ENCODE measurements at regions not wholly inside any gene's neighbourhood (a gene's known extent, or its start where the extent isn't known, plus 50 kb on each side); places are given as distances from the start of the nearest gene placed in this dataset.

DNA sequence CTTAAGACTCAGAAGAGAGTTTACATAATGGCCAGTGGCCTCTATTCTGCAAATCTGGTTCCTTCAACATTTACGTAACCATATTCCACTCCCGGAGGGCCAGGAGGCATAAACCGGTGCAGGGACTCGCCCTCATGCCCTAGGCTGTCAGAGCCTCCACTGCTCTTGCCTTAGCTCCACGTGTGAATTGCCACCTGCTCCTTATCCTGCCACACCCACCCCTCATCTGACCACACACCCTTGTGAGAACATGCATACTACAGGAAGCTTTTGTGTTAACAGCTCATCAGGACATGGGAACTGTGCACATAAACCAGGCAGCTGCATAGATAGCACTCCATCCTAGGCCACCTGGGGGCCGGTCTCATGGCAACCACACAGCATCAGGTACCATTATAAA is 146.7 kb upstream of the PFKP start:
- Mint-ChIP-seq H3K27me3 (ENCODE audit: low read depth) (peaks cover 46% of the 10 kb centered on the region), H3K4me3 (no peak overlapping the region), H3K36me3 (ENCODE audit: insufficient read depth in 2 of 2) (no peaks in the 10 kb centered on the region), H3K27ac (no peak overlapping the region), H3K4me1 (ENCODE audit: low read depth) (peaks cover 3% of the 10 kb centered on the region), H3K9me3 (no peaks in the 10 kb centered on the region)
- no peak for DNase-seq
- no peak for ATAC-seq (replicated peaks in 1 of 2)

DNA sequence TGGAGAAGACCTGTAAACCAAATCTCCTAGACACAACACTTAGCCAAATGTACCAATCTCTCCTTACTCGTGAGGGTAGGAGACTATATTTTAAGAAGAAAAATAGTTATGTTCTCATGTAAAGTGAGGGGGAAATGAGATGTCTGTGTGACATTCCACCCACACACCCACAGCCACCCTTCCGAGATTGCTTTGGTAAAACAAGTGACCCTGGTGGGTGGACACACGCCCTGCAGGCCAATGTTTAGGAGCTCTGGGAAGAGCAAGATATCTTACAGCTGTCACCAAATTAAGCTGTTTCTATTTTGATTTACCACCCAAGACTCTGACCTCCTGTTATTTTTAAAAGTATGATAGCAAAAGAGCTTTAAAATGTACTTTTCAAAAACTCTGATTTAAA is 147.2 kb upstream of the PFKP start:
- Mint-ChIP-seq H3K4me3 (no peak overlapping the region), H3K36me3 (ENCODE audit: insufficient read depth in 2 of 2) (no peaks in the 10 kb centered on the region), H3K9me3 (no peaks in the 10 kb centered on the region), H3K27ac (no peak overlapping the region), H3K27me3 (ENCODE audit: low read depth) (peaks cover 42% of the 10 kb centered on the region), H3K4me1 (ENCODE audit: low read depth) (no peaks in the 10 kb centered on the region)
- no peak for DNase-seq
- no peak for ATAC-seq (replicated peaks in 1 of 2)

- no peak for DNase-seq
- H3K27ac Mint-ChIP-seq: no peak overlapping the region
- H3K4me1 Mint-ChIP-seq (ENCODE audit: low read depth): no peaks in the 10 kb centered on the region
- peaks cover 33% of the 10 kb centered on the region for H3K27me3 Mint-ChIP-seq (ENCODE audit: low read depth)
- no peak overlapping the region for H3K4me3 Mint-ChIP-seq
- no peak for ATAC-seq (replicated peaks in 1 of 2)
- no peaks in the 10 kb centered on the region for H3K9me3 Mint-ChIP-seq
- no peaks in the 10 kb centered on the region for H3K36me3 Mint-ChIP-seq (ENCODE audit: insufficient read depth in 2 of 2)
Measured at GRCh38 chr10:2919016-2919415, 148.3 kb upstream of the PFKP start.

- Mint-ChIP-seq H3K4me1 (ENCODE audit: low read depth) (no peaks in the 10 kb centered on the region), H3K9me3 (no peaks in the 10 kb centered on the region), H3K36me3 (ENCODE audit: insufficient read depth in 2 of 2) (no peaks in the 10 kb centered on the region)
Measured at GRCh38 chr10:2918489-2918888, 148.9 kb upstream of the PFKP start.

GRCh38 chr10:2917926-2918325 is 149.4 kb upstream of the PFKP start:
- Mint-ChIP-seq H3K9me3 (no peaks in the 10 kb centered on the region), H3K4me1 (ENCODE audit: low read depth) (no peaks in the 10 kb centered on the region), H3K36me3 (ENCODE audit: insufficient read depth in 2 of 2) (no peaks in the 10 kb centered on the region), H3K27ac (no peak overlapping the region), H3K4me3 (no peak overlapping the region), H3K27me3 (ENCODE audit: low read depth) (peaks cover 29% of the 10 kb centered on the region)
- DNase-seq (no peak), ATAC-seq (replicated peaks in 1 of 2) (no peak)

More at GRCh38 chr10:2918489-2918888, 148.9 kb upstream of the PFKP start:
- Mint-ChIP-seq H3K27me3 (ENCODE audit: low read depth) (peaks cover 28% of the 10 kb centered on the region), H3K27ac (no peak overlapping the region), H3K4me3 (no peak overlapping the region)
- ATAC-seq (replicated peaks in 1 of 2) (no peak), DNase-seq (no peak)

DNA sequence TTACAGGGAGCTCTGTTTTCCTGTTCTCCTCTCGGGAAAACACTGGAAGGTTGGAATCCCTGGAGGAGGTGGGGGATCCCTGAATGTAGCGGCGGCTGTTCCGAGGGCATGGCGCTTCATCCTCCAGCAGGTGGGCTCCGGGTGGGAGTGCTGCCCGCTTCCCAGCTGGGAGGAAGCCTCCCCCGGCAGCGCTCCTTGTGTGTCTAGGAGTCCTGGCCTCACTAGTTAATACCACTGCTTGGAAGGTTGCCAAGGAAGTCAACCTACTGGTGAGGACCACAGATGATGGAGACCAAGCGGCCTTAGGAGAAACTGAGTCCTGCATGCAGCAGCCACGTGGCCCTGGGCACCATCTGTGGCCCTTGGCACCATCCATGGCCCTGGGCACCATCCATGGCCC is 151.9 kb upstream of the PFKP start:
- no peak for DNase-seq
- ATAC-seq (replicated peaks in 1 of 2): no peak
- Mint-ChIP-seq H3K27ac (no peak overlapping the region), H3K27me3 (ENCODE audit: low read depth) (peaks cover 13% of the 10 kb centered on the region), H3K4me1 (ENCODE audit: low read depth) (peaks cover 4% of the 10 kb centered on the region), H3K9me3 (no peaks in the 10 kb centered on the region), H3K4me3 (no peak overlapping the region), H3K36me3 (ENCODE audit: insufficient read depth in 2 of 2) (no peaks in the 10 kb centered on the region)

- ATAC-seq (replicated peaks in 1 of 2) (no peak), DNase-seq (no peak)
- Mint-ChIP-seq H3K4me1 (ENCODE audit: low read depth) (peaks cover 5% of the 10 kb centered on the region), H3K36me3 (ENCODE audit: insufficient read depth in 2 of 2) (no peaks in the 10 kb centered on the region), H3K9me3 (no peaks in the 10 kb centered on the region), H3K4me3 (no peak overlapping the region), H3K27me3 (ENCODE audit: low read depth) (peaks cover 13% of the 10 kb centered on the region), H3K27ac (no peak overlapping the region)
Measured at GRCh38 chr10:2914741-2915140, 152.6 kb upstream of the PFKP start.

DNA sequence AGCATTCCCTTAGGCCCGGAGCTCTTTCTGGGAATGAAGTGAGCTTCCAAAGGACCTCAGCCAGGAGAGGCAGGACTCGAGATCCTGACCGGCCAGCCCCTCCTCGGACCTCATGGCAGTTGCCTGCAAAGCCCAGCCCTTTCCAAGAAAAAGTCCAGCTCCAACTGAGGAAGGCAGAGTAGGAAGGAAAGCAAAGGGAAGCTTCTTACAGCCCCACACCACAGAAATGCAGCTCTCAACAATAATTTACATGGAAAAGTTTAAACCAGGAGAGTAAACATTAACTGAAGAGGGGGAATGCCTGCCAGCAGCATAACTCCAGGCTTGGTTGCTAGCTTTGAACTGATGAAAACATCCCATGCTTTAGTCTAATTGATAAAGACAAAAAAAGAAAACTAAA is 153.9 kb upstream of the PFKP start:
- Mint-ChIP-seq H3K9me3 (no peaks in the 10 kb centered on the region), H3K36me3 (ENCODE audit: insufficient read depth in 2 of 2) (no peaks in the 10 kb centered on the region), H3K4me3 (no peak overlapping the region), H3K27ac (no peak overlapping the region), H3K27me3 (ENCODE audit: low read depth) (peaks cover 19% of the 10 kb centered on the region), H3K4me1 (ENCODE audit: low read depth) (peaks cover 14% of the 10 kb centered on the region)
- no peak for ATAC-seq (replicated peaks in 1 of 2)
- no peak for DNase-seq

GRCh38 chr10:2910656-2911055 is 156.7 kb upstream of the PFKP start:
- H3K4me3 Mint-ChIP-seq: no peak overlapping the region
- peaks cover 14% of the 10 kb centered on the region for H3K4me1 Mint-ChIP-seq (ENCODE audit: low read depth)
- H3K36me3 Mint-ChIP-seq (ENCODE audit: insufficient read depth in 2 of 2): no peaks in the 10 kb centered on the region
- ATAC-seq (replicated peaks in 1 of 2) (no peak), DNase-seq (no peak)
- no peaks in the 10 kb centered on the region for H3K9me3 Mint-ChIP-seq
- no peak overlapping the region for H3K27ac Mint-ChIP-seq
- H3K27me3 Mint-ChIP-seq (ENCODE audit: low read depth): peaks cover 13% of the 10 kb centered on the region

DNA sequence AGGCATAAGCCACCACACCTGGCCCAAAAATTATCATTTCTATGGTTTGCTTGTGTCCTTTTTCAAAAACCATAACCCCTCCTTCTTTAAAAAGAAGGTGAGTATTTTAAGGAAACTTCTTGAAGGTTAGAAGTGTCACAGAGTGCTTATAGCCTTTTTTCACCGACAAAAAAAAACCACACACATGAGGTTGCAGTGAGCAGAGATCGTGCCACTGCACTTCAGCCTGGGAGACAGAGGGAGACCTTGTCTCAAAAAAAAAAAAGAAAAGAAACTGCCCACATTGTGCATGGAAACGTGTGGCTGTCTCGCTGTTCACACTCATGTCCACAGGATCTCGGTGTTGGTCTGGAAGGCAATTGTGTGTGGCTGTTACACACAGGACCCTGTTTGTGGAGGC is 157.4 kb upstream of the PFKP start:
- Mint-ChIP-seq H3K4me1 (ENCODE audit: low read depth) (peaks cover 14% of the 10 kb centered on the region), H3K9me3 (no peaks in the 10 kb centered on the region), H3K27ac (no peak overlapping the region), H3K4me3 (no peak overlapping the region), H3K27me3 (ENCODE audit: low read depth) (peaks cover 13% of the 10 kb centered on the region), H3K36me3 (ENCODE audit: insufficient read depth in 2 of 2) (no peaks in the 10 kb centered on the region)
- DNase-seq: no peak
- ATAC-seq (replicated peaks in 1 of 2): no peak

DNA sequence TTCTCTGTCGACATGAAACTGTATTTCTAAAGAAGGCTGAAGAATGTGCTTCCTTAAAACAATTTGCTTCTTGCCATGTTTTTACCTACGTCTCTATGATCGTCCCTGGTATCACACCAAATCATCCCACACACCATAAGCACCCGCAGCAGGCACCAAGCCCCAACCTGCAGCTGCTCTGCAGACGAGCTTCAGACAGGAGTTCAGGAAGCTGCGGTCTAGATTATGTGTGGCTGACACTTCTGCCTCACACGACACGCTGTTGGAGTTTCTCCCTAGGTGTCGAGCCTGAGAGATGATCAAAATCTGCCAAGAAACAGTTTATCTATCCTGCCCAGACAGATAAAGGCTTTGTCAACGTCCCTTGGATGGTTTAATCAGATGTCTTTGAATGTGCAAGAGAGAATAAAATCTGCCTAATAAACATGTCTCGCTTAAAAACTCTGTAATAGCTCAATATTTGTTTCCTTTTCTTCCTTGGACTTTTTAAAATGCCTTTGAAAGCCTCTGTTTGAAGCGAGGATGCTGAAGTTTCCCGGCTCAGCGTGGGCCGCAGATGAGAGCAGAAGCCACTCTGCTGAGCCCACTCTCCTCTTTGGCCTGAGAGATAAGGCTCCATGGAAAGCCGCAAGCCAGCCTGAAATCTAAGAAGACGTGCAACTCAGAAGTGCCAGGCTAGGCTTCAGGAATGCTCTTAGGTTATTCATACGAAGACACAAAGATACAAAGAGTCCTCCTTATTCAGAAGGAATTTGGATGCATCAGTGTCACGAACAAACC is 158.3 kb upstream of the PFKP start:
- H3K27ac Mint-ChIP-seq: no peak overlapping the region
- H3K4me3 Mint-ChIP-seq: peak overlapping the region in 1 of 2 donors; percentile 46
- peak in 1 of 2 donors; percentile 17 for DNase-seq
- H3K27me3 Mint-ChIP-seq (ENCODE audit: low read depth): peaks cover 20% of the 10 kb centered on the region
- peak; percentile 49 to 58 for ATAC-seq (replicated peaks in 1 of 2)
- no peaks in the 10 kb centered on the region for H3K36me3 Mint-ChIP-seq (ENCODE audit: insufficient read depth in 2 of 2)
- peaks cover 14% of the 10 kb centered on the region for H3K4me1 Mint-ChIP-seq (ENCODE audit: low read depth)
- no peaks in the 10 kb centered on the region for H3K9me3 Mint-ChIP-seq

DNA sequence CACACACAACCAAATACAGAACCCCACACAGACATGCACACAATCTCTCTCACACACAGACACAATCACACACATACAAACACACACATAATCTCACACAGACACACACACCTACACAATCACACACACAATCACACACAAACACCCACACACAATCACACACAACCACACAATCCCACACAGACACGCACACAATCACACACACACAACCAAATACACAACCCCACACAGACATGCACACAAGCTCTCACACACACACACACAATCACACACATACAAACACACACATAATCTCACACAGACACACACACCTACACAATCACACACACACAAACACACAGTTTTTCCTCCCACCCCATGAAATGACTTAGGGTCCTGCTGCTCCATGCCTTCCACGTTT is 160.4 kb upstream of the PFKP start:
- Mint-ChIP-seq H3K27me3 (ENCODE audit: low read depth) (peaks cover 27% of the 10 kb centered on the region), H3K4me1 (ENCODE audit: low read depth) (peaks cover 14% of the 10 kb centered on the region), H3K27ac (no peak overlapping the region), H3K4me3 (no peak overlapping the region), H3K36me3 (ENCODE audit: insufficient read depth in 2 of 2) (no peaks in the 10 kb centered on the region), H3K9me3 (no peaks in the 10 kb centered on the region)
- ATAC-seq (replicated peaks in 1 of 2) (no peak), DNase-seq (no peak)

DNA sequence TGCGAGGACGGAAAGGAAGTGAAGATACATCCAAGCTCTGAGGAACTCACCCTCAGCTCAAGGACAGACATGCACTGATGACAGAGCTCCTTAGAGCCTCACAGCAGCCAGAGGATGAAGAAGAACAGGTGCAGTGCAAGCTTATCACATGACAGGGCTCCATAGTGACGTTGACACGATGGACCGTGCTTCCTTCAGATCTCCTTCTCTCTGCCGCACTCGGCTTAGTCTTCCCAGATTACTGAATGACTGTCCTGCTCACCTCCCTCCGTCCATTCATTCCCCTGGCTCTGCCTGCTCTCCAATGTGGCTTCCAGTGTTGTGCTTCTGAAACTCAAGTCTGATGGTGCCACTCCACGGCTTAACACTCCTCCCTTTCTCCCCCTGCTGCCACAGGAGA is 161.5 kb upstream of the PFKP start:
- ATAC-seq (replicated peaks in 1 of 2): no peak
- no peaks in the 10 kb centered on the region for H3K36me3 Mint-ChIP-seq (ENCODE audit: insufficient read depth in 2 of 2)
- H3K27ac Mint-ChIP-seq: no peak overlapping the region
- peaks cover 33% of the 10 kb centered on the region for H3K27me3 Mint-ChIP-seq (ENCODE audit: low read depth)
- DNase-seq: no peak
- peaks cover 14% of the 10 kb centered on the region for H3K4me1 Mint-ChIP-seq (ENCODE audit: low read depth)
- H3K4me3 Mint-ChIP-seq: no peak overlapping the region
- H3K9me3 Mint-ChIP-seq: no peaks in the 10 kb centered on the region

GRCh38 chr10:2900530-2900929 is 166.8 kb upstream of the PFKP start:
- DNase-seq (no peak), ATAC-seq (replicated peaks in 1 of 2) (no peak)
- Mint-ChIP-seq H3K9me3 (no peaks in the 10 kb centered on the region), H3K4me1 (ENCODE audit: low read depth) (peaks cover 20% of the 10 kb centered on the region), H3K36me3 (ENCODE audit: insufficient read depth in 2 of 2) (no peaks in the 10 kb centered on the region), H3K4me3 (no peak overlapping the region), H3K27ac (no peak overlapping the region), H3K27me3 (ENCODE audit: low read depth) (peaks cover 47% of the 10 kb centered on the region)
